Stimulated activated naive B cell treated with anti-CD40 and anti-IgM and Interleukin-4, amounts not matched to agents 10 μg/mL and 1 μg/mL and 100 μg/mL, for 72 hours (primary cell): ENCODE measurements at regions not wholly inside any gene's neighbourhood (a gene's known extent, or its start where the extent isn't known, plus 50 kb on each side); places are given as distances from the start of the nearest gene placed in this dataset.
A peak's percentile ranks its signal among the peaks of the same experiment; 100 is the strongest.
"Not testable (repeated sequence)": the region's sequence is repeated elsewhere in the genome, so short reads cannot be mapped to it uniquely, and the experiment has no call there.

Experiments used
- ATAC-seq, 2 donors: fragments of 150-1000 bp; cut with Tn5 transposase; replicated peaks; 2 replicates each; pipeline ENCODE4 v1.10.0; 2021; ENCODE audit warnings: moderate library complexity in 1 of 2
- DNase-seq: peaks from one replicate; pipeline ENCODE4 v3.0.0; 2021
- H3K27ac Mint-ChIP-seq: one replicate; pipeline ENCODE4 v1.8.0; 2022; ENCODE audit warnings: mild to moderate bottlenecking, mixed read lengths
- H3K27me3 Mint-ChIP-seq, 2 donors: one replicate each; pipeline ENCODE4 v1.8.0; 2022; ENCODE audit warnings: mixed read lengths in 2 of 2
- H3K36me3 Mint-ChIP-seq, 2 donors: one replicate each; pipeline ENCODE4 v1.8.0; 2022; ENCODE audit warnings: mixed read lengths in 2 of 2, mild to moderate bottlenecking in 1 of 2
- H3K4me1 Mint-ChIP-seq, 2 donors: one replicate each; pipeline ENCODE4 v1.8.0; 2022; ENCODE audit warnings: mixed read lengths in 2 of 2, mild to moderate bottlenecking in 1 of 2
- H3K4me3 Mint-ChIP-seq, 2 donors: one replicate each; pipeline ENCODE4 v1.8.0; 2022; ENCODE audit warnings: mild to moderate bottlenecking in 2 of 2, mixed read lengths in 2 of 2, moderate library complexity in 1 of 2
- H3K9me3 Mint-ChIP-seq, 2 donors: one replicate each; pipeline ENCODE4 v1.8.0; 2022; ENCODE audit warnings: mixed read lengths in 2 of 2, mild to moderate bottlenecking in 1 of 2

DNA sequence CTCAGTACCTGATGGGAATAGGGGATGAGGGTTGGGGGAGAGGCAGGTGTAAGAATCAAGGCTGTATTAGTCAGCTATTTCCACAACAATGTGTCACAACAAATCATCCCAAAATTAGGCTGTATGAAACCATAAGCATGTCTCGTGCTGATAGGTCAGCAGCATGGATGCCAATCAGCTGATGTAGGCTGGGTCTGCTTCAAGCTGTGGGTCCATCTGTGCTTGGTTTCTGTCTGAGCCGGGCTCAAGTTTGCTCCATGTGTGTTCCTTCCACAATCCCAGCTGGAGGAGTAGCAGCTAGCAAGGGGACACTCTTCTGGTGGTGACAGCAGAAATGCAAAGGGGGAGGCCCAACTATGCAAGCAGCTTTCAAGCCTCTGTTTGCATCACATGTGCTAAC lies 97.9 kb upstream of the ZNF746 start:
- DNase-seq (no peak), ATAC-seq (no peak)
- peaks cover 29 to 35% of the 10 kb centered on the region in 2 donors for H3K4me1 Mint-ChIP-seq
- no peaks in the 10 kb centered on the region for H3K9me3 Mint-ChIP-seq
- no peak overlapping the region for H3K4me3 Mint-ChIP-seq
- peaks cover 59 to 72% of the 10 kb centered on the region in 2 donors for H3K36me3 Mint-ChIP-seq
- H3K27me3 Mint-ChIP-seq: no peaks in the 10 kb centered on the region
- peak overlapping the region; percentile 42 for H3K27ac Mint-ChIP-seq

DNA sequence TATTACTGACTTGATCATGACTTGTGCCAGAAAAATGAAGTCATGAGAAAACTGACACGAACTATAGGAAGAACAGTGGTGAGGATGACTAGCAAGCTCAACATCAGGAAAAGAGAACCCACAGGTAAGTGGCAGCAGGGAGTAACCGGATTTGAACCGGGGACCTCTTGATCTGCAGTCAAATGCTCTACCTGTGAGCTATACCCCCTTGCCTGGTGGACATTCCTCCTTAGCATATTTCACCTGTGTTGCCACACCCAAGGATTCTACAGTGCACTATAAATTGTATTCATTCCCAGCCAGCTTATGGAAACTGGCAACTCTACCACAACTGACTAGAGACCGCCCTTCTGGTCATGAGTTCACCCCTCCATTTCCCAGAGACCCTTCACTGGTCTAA lies 97.5 kb upstream of the ZNF746 start:
- peaks cover 29 to 30% of the 10 kb centered on the region in 2 donors for H3K4me1 Mint-ChIP-seq

DNA sequence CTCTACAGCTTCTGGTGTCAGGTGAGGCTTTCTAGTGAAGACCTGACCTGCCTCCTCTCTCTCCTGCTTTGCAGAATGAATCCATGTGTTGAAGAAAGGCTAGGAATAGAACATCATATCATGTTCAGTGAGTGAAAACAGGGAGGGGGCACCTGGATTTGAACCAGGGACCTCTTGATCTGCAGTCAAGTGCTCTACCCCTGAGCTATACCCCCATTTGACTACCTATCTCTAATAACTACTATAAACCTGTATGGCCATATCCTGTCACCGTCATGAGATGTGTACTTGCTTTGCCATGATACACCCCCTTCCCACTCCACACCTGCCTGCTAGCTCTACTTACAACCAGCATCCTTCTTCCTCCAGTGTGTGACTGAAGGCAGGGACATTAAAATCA lies 91.3 kb upstream of the ZNF746 start:
- no peak for DNase-seq
- ATAC-seq: no peak
- H3K36me3 Mint-ChIP-seq: peaks cover 58 to 71% of the 10 kb centered on the region in 2 donors
- H3K27ac Mint-ChIP-seq: no peak overlapping the region
- no peak overlapping the region for H3K4me3 Mint-ChIP-seq
- no peaks in the 10 kb centered on the region for H3K27me3 Mint-ChIP-seq
- peaks cover 3 to 6% of the 10 kb centered on the region in 2 donors for H3K4me1 Mint-ChIP-seq
- peaks cover 0 to under 1% of the 10 kb centered on the region in 2 donors for H3K9me3 Mint-ChIP-seq

More for the DNA sequence above, 97.5 kb upstream of the ZNF746 start:
- no peak for DNase-seq
- Mint-ChIP-seq H3K36me3 (peaks cover 64 to 77% of the 10 kb centered on the region in 2 donors), H3K4me3 (no peak overlapping the region), H3K27ac (peak overlapping the region; percentile 42), H3K9me3 (no peaks in the 10 kb centered on the region), H3K27me3 (no peaks in the 10 kb centered on the region)
- ATAC-seq: no peak

DNA sequence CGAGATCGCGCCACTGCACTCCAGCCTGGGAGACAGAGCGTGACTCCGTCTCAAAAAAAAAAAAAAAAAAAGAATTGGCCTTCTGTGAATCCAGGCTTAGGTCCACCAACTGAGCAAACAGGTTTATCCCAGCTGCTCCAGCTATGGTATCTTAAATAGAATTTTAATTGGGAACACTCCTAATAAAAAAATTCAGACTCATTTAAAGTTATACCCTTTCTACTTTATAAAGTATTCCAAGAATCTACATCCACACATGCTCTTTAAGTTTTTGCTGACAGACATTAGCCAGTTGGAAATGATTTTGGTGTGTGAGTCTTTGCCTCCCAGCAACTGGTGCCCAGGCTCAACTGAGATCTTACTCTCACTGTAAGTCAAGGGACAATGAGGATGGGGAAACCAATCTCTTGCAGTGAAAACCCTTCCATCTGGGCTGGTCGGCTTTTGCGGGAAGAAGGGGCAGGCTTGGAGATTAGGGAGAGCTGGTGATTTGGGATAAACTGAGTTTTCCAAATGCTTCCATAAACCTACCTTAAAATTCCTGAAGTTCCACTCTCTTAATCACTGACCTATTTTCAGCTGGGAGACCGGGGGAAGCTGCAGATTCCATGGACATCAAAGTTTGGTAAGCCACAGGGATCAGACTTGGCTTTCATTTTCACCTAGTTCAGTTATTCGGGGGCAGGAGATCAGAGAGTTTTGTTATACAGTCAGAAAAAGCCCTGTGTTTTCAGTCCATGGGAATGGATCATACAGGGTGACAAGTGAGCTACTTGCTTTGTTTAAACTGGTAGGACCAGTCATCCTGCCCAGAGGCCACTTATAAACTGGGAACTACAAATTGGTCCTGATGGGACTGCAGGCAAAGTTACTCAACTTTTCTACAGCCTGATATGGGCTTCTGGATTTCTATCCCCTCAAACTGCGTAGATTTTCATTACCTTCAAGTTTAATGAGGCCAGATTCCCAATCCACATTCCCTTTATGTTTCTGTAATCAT lies 89.3 kb upstream of the ZNF746 start:
- H3K36me3 Mint-ChIP-seq: peaks cover 61 to 83% of the 10 kb centered on the region in 2 donors
- H3K27ac Mint-ChIP-seq: no peak overlapping the region
- H3K27me3 Mint-ChIP-seq: no peaks in the 10 kb centered on the region
- peaks cover 5 to 7% of the 10 kb centered on the region in 2 donors for H3K9me3 Mint-ChIP-seq
- no peak for ATAC-seq
- H3K4me3 Mint-ChIP-seq: no peak overlapping the region
- DNase-seq: no peak
- H3K4me1 Mint-ChIP-seq: peaks cover 13 to 14% of the 10 kb centered on the region in 2 donors

DNA sequence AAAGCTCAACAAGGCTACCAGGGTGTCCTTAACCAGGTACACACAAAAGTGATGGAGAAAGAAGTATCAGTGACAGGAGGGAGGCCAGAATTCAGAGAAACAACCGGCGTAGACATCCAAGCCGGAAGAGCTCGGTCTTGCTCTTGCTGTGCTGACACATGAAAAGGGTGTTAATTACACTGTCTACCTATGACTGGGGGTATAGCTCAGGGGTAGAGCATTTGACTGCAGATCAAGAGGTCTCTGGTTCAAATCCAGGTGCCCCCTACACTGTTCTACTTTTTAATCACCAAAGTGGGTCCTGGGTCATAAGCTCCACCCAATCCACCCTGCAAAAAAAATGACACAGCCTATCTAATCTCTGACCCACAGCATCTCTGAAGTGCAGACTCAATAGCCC lies 86.9 kb upstream of the ZNF746 start:
- Mint-ChIP-seq H3K27ac (no peak overlapping the region), H3K27me3 (no peaks in the 10 kb centered on the region), H3K4me1 (peaks cover 10 to 14% of the 10 kb centered on the region in 2 donors), H3K9me3 (peaks cover 7 to 10% of the 10 kb centered on the region in 2 donors), H3K36me3 (peaks cover 65 to 82% of the 10 kb centered on the region in 2 donors), H3K4me3 (no peak overlapping the region)
- DNase-seq (no peak), ATAC-seq (no peak)

DNA sequence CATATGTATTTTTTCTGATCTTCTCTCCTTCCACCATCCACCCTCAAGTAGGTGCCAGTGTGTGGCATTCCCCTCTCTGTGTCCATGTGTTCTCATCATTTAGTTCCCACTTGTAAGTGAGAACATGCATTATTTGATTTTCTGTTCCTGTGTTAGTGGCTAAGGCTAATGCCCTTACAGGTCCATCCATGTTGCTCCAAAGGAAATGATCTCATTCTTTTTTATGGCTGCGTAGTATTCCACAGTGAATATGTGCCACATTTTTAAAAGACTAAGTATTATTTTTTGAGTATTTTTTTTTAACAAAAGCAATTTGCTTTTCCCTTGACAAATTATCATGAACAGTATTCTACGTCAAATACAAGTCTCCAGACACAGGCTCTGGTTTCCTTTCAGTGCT lies 86.4 kb upstream of the ZNF746 start:
- Mint-ChIP-seq H3K27me3 (no peaks in the 10 kb centered on the region), H3K4me3 (no peak overlapping the region), H3K4me1 (peaks cover 10 to 14% of the 10 kb centered on the region in 2 donors), H3K36me3 (peaks cover 64 to 79% of the 10 kb centered on the region in 2 donors), H3K9me3 (peaks cover 7 to 10% of the 10 kb centered on the region in 2 donors), H3K27ac (no peak overlapping the region)
- DNase-seq (no peak), ATAC-seq (no peak)

DNA sequence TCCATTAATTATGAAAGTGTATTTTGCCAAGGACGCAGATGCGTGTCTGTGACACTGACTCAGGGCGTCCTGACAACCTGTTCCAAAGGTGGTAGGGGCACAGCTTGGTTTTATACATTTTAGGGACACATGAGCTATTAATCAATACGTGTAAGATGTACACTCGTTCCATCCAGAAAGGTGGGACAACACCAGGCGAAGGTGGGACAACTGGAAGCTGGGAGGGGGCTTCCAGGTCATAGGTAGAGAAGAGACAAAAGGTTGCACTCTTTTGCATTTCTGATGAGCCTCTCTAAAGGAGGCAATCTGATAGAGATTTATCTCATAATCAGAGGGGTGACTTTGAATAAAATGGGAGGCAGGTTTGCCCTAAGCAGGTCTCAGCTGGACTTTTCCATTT lies 82.7 kb upstream of the ZNF746 start:
- peaks cover 15 to 24% of the 10 kb centered on the region in 2 donors for H3K9me3 Mint-ChIP-seq
- no peak for DNase-seq
- peak overlapping the region; percentile 42 for H3K27ac Mint-ChIP-seq
- no peaks in the 10 kb centered on the region for H3K27me3 Mint-ChIP-seq
- ATAC-seq: no peak
- no peak overlapping the region for H3K4me3 Mint-ChIP-seq
- peaks cover 64 to 79% of the 10 kb centered on the region in 2 donors for H3K36me3 Mint-ChIP-seq
- H3K4me1 Mint-ChIP-seq: peaks cover 10 to 14% of the 10 kb centered on the region in 2 donors

DNA sequence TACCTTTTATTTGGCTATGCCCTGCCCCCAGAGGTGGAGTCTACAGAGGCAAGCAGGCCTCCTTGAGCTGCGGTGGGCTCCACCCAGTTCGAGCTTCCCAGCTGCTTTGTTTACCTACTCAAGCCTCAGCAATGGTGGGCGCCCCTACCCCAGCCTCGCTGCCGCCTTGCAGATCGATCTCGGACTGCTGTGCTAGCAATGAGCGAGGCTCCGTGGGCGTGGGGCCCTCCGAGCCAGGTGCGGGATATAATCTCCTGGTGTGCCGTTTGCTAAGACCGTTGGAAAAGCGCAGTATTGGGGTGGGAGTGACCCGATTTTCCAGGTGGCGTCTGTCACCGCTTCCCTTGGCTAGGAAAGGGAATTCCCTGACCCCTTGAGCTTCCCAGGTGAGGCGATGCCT lies 81.8 kb upstream of the ZNF746 start:
- not testable (repeated sequence) for DNase-seq, H3K27me3 Mint-ChIP-seq, H3K4me3 Mint-ChIP-seq, ATAC-seq
- Mint-ChIP-seq H3K4me1 (peaks cover 10 to 14% of the 10 kb centered on the region in 2 donors), H3K27ac (peak overlapping the region; percentile 20), H3K36me3 (peaks cover 55 to 71% of the 10 kb centered on the region in 2 donors), H3K9me3 (peaks cover 19 to 24% of the 10 kb centered on the region in 2 donors)

DNA sequence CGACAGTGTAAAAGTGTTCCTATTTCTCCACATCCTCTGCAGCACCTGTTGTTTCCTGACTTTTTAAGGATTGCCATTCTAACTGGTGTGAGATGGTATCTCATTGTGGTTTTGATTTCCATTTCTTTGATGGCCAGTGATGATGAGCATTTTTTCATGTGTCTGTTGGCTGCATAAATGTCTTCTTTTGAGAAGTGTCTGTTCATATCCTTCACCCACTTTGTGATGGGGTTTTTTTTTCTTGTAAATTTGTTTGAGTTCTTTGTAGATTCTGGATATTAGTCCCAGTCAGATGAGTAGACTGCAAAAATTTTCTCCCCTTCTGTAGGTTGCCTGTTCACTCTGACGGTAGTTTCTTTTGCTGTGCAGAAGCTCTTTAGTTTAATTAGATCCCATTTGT lies 76.8 kb upstream of the ZNF746 start:
- H3K9me3 Mint-ChIP-seq: peaks cover 31 to 32% of the 10 kb centered on the region in 2 donors
- H3K4me1 Mint-ChIP-seq, H3K27me3 Mint-ChIP-seq, H3K27ac Mint-ChIP-seq, H3K4me3 Mint-ChIP-seq, DNase-seq, ATAC-seq: not testable (repeated sequence)
- peaks cover 54 to 64% of the 10 kb centered on the region in 2 donors for H3K36me3 Mint-ChIP-seq

DNA sequence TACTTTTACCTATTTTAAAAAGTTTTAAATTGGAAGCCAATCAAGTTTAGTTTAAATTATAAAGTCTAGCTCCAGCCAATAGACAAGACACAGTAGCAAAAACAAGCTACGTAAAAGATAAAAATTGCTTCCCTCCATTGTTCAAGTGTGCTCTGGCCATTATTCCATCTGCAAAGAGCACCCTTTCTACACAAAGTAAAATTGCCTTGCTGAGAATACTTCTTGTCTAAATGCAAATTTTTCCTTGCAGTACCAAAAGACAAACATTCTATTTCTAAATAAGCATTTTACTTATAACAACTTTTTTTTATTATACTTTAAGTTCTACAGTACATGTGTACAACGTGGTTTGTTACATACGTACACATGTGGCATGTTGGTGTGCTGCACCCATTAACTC lies 75.9 kb upstream of the ZNF746 start:
- no peak for DNase-seq
- Mint-ChIP-seq H3K9me3 (peaks cover 33 to 34% of the 10 kb centered on the region in 2 donors), H3K4me3 (no peak overlapping the region), H3K36me3 (peaks cover 50 to 61% of the 10 kb centered on the region in 2 donors), H3K27ac (no peak overlapping the region), H3K4me1 (peaks cover 0 to 4% of the 10 kb centered on the region in 2 donors), H3K27me3 (no peaks in the 10 kb centered on the region)
- ATAC-seq: no peak

DNA sequence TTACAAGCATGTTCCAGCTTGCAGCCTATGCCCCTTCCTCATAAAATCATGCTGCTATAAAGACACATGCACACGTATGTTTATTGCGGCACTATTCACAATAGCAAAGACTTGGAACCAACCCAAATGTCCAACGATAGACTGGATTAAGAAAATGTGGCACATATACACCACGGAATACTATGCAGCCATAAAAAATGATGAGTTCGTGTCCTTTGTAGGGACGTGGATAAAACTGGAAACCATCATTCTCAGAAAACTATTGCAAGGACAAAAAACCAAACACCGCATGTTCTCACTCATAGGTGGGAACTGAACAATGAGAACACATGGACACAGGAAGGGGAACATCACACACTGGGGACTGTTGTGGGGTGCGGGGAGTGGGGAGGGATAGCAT lies 75.3 kb upstream of the ZNF746 start:
- H3K36me3 Mint-ChIP-seq: peaks cover 50 to 62% of the 10 kb centered on the region in 2 donors
- H3K27me3 Mint-ChIP-seq, H3K4me1 Mint-ChIP-seq, DNase-seq, ATAC-seq, H3K4me3 Mint-ChIP-seq, H3K27ac Mint-ChIP-seq: not testable (repeated sequence)
- peaks cover 28 to 31% of the 10 kb centered on the region in 2 donors for H3K9me3 Mint-ChIP-seq

DNA sequence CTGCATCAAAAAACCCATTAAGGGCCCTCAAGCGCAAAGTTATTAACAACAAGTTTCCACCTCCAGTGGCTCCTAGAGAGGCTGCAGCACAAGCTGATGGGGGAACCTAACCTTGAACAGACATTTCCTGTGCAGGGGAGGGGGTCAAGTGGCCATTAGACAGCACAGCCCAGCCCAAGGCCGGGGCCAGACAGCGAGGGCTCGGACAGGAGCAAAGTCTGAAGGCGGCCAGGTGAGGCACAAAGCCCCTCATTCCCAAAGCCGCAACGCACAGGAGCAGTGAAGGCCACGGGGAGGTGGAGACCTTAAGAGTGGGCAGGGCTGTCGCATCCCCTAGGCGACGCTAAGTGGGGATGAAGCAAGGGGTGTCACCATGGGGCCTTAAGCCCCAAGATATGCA lies 73.2 kb upstream of the ZNF746 start:
- Mint-ChIP-seq H3K36me3 (peaks cover 67 to 73% of the 10 kb centered on the region in 2 donors), H3K27ac (no peak overlapping the region), H3K9me3 (peaks cover 20 to 29% of the 10 kb centered on the region in 2 donors), H3K4me1 (peaks cover 4 to 9% of the 10 kb centered on the region in 2 donors), H3K4me3 (no peak overlapping the region), H3K27me3 (no peaks in the 10 kb centered on the region)
- ATAC-seq (no peak), DNase-seq (no peak)

DNA sequence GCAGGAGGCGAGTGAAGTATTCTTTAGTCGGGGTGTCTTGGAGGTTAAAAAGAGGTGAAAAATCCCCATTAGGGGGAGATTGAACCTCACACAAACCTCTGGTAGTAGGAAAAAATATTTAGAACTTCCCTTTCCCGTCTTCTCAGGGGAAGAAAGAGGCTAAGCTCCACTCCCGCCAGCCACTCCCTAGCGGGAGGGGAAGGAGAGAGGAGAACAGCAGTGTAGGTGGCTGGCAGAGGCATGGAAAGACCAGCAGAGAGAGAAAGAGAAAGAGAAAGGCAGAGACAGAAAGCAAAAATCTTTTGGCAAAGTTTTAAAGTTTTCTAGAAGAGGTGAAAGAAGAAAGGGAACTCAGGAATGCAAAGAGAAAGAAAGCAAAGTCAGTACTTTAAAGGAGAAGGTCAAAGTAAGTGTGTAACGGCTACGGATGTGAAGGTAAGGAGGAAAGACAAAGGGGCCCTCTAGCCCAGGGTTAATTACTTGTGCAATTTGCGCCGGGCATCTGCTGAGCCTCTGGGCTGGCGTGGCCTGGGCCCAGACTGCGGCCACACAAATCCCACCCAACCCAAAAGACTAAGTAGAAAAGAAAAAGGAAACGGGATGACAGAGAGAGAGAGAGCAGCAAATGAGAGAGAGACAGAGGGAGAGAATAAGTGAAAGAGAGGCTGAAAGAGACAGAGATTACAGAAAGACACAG lies 72.3 kb upstream of the ZNF746 start:
- Mint-ChIP-seq H3K27me3 (no peaks in the 10 kb centered on the region), H3K27ac (no peak overlapping the region), H3K9me3 (peaks cover 23 to 30% of the 10 kb centered on the region in 2 donors), H3K36me3 (peaks cover 73 to 78% of the 10 kb centered on the region in 2 donors), H3K4me3 (no peak overlapping the region), H3K4me1 (peaks cover 4 to 9% of the 10 kb centered on the region in 2 donors)
- ATAC-seq (no peak), DNase-seq (no peak)

DNA sequence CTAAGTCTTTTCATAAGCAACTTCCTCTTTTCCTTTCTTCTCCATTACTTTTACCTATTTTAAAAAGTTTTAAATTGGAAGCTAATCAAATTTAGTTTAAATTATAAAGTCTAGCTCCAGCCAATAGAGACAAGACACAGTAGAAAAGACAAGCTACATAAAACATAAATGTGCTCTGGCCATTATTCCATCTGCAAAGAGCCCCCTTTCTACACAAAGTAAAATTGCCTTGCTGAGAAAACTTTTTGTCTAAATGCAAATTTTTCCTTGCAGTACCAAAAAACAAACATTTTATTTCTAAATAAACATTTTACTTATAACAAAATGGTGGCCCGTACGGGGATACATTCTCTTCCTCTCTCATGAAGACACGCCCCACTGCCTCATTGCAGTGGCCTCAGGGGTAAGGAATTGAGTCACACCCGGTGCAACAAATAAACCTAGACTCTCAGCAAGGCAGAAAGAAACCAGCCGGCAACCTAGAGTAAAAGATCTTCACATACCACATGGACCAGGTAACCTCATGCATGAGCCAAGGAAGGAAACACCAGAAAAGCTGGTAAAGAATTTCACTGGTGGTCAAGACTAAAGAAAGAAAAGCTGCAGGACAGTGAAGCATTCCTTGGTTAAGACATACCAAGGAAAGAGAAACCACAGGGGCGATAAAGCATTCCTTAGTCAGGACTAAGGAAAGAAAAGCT lies 71.6 kb upstream of the ZNF746 start:
- no peak for DNase-seq
- H3K4me1 Mint-ChIP-seq: peaks cover 4 to 9% of the 10 kb centered on the region in 2 donors
- peaks cover 78 to 82% of the 10 kb centered on the region in 2 donors for H3K36me3 Mint-ChIP-seq
- H3K27ac Mint-ChIP-seq: no peak overlapping the region
- H3K27me3 Mint-ChIP-seq: no peaks in the 10 kb centered on the region
- no peak for ATAC-seq
- peaks cover 25 to 26% of the 10 kb centered on the region in 2 donors for H3K9me3 Mint-ChIP-seq
- H3K4me3 Mint-ChIP-seq: no peak overlapping the region
